PFSK-1 (cell line): ENCODE measurements at regions not wholly inside any gene's neighbourhood (a gene's known extent, or its start where the extent isn't known, plus 50 kb on each side); places are given as distances from the start of the nearest gene placed in this dataset.

Source experiments
- POLR2AphosphoS5 ChIP-seq: IDR thresholded peaks from 2 replicates; pipeline ENCODE4 v1.6.1; 2012; ENCODE audit warnings: low read depth, mild to moderate bottlenecking, control low read depth, low read length, moderate library complexity
- REST ChIP-seq, 2 experiments: IDR thresholded peaks; 2 replicates each; pipeline versions ENCODE4 v1.6.1 to v1.8.0; 2011 to 2012; ENCODE audit warnings: low read depth in 2 of 2, low read length in 2 of 2, control low read depth in 1 of 2, inconsistent platforms in 1 of 2, mild to moderate bottlenecking in 1 of 2, moderate library complexity in 1 of 2; ENCODE audit not compliant: insufficient read depth in 1 of 2

DNA sequence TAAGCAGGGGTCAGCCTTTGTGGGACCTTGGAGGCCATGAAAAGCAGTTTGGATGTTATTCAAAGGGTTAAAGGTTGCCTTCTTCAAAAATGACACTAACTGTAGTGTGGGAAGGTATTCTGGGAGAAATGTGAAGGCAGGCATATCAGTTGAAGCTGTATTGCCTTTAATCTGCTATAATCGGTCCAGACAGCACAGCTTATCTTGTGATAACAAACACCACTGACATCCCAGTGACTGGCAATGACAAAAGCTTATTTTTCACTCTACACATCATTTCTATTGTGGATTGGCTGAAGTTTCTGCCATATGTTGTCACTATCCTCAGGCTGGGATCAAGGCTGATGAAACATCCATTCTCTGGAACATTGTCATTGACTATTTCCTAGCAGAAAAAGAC is 1149.2 kb downstream of the GRM8 start:
- no peak for TF ChIP-seq POLR2AphosphoS5
- TF ChIP-seq REST (IDR thresholded peaks at IDR 0.05; ENCODE audit: insufficient read depth in 1 of 2, low read depth in 2 of 2, low read length in 2 of 2), result no peak
